OCI-LY1 (cell line): ENCODE measurements at regions not wholly inside any gene's neighbourhood (a gene's known extent, or its start where the extent isn't known, plus 50 kb on each side); places are given as distances from the start of the nearest gene placed in this dataset.

ENCODE experiments used
- H2AFZ ChIP-seq: fragments of 200-600 bp; sonication (generic), shearing (Covaris generic); 2 replicates; pipeline ENCODE4 v1.6.0; 2014; ENCODE audit warnings: antibody characterized with exemption, mild to moderate bottlenecking, low read length
- H3F3A ChIP-seq: fragments of 200-600 bp; sonication (generic), shearing (Covaris generic); 2 replicates; pipeline ENCODE4 v1.6.0; 2014; ENCODE audit warnings: mild to moderate bottlenecking, antibody characterized with exemption, low read length, moderate library complexity; ENCODE audit not compliant: insufficient read depth
- H3K27ac ChIP-seq: fragments of 200-600 bp; sonication (generic); 2 replicates; pipeline ENCODE4 v1.5.1; 2014; ENCODE audit warnings: low read length, mixed run types, mild to moderate bottlenecking, low read depth; ENCODE audit not compliant: poor library complexity, severe bottlenecking
- H3K27me3 ChIP-seq: fragments of 200-600 bp; sonication (generic); 2 replicates; pipeline ENCODE4 v1.6.0; 2014; ENCODE audit warnings: antibody characterized with exemption, mild to moderate bottlenecking, low read length, moderate library complexity; ENCODE audit not compliant: insufficient read depth
- H3K36me3 ChIP-seq: fragments of 200-600 bp; sonication (generic); 2 replicates; pipeline ENCODE4 v1.6.1; 2014; ENCODE audit warnings: mild to moderate bottlenecking, antibody characterized with exemption, low read length, moderate library complexity, mixed read lengths; ENCODE audit not compliant: insufficient read depth
- H3K4me1 ChIP-seq: fragments of 200-600 bp; sonication (generic); 2 replicates; pipeline ENCODE4 v1.5.1; 2014; ENCODE audit warnings: mild to moderate bottlenecking, low read length, moderate library complexity; ENCODE audit not compliant: insufficient read depth, severe bottlenecking
- H3K4me2 ChIP-seq: fragments of 200-600 bp; sonication (generic), shearing (Covaris generic); 2 replicates; pipeline ENCODE4 v1.6.1; 2014; ENCODE audit warnings: low read length
- H3K4me3 ChIP-seq: fragments of 200-600 bp; sonication (generic); 2 replicates; pipeline ENCODE4 v1.5.1; 2014; ENCODE audit warnings: low read length, low read depth, mild to moderate bottlenecking, mixed read lengths; ENCODE audit not compliant: poor library complexity, severe bottlenecking
- H3K79me2 ChIP-seq: fragments of 200-600 bp; shearing (Covaris generic); 2 replicates; pipeline ENCODE4 v1.6.1; 2016; ENCODE audit warnings: mixed run types, low read length, mixed read lengths; ENCODE audit not compliant: insufficient read depth
- H3K9ac ChIP-seq: fragments of 200-600 bp; sonication (generic), shearing (Covaris generic); 2 replicates; pipeline ENCODE4 v1.6.1; 2014; ENCODE audit warnings: mild to moderate bottlenecking, low read length, mixed read lengths
- H3K9me2 ChIP-seq: fragments of 200-600 bp; sonication (generic), shearing (Covaris generic); 2 replicates; pipeline ENCODE4 v1.6.1; 2014; ENCODE audit warnings: low read depth, mild to moderate bottlenecking, low read length, mixed read lengths
- H3K9me3 ChIP-seq: fragments of 200-600 bp; shearing (Covaris generic); 2 replicates; pipeline ENCODE4 v1.6.1; 2014; ENCODE audit warnings: low read length, mixed read lengths
- H4K20me1 ChIP-seq: fragments of 200-600 bp; sonication (generic), shearing (Covaris generic); 2 replicates; pipeline ENCODE4 v1.6.0; 2016; ENCODE audit warnings: mild to moderate bottlenecking, low read length; ENCODE audit not compliant: insufficient read depth
- EZH2 ChIP-seq: fragments of 200-600 bp; sonication (generic), shearing (Covaris generic); IDR thresholded peaks from 2 replicates; pipeline ENCODE4 v1.8.0; 2017; ENCODE audit warnings: borderline replicate concordance, mixed run types, mild to moderate bottlenecking, antibody characterized with exemption, low read length, moderate library complexity, mixed read lengths
- TF ChIP-seq, protein P1 (sequence below): fragments of 200-600 bp; sonication (generic), shearing (Covaris generic); IDR thresholded peaks from 2 replicates; pipeline ENCODE4 v1.5.1; 2017; ENCODE audit warnings: mild to moderate bottlenecking, antibody characterized with exemption, low read length, moderate library complexity, mixed read lengths

- Histone ChIP-seq H2AFZ (no peak overlapping the region), H3K36me3 (no peaks in the 10 kb centered on the region), H3K9ac (no peak overlapping the region), H3K9me2 (no peaks in the 10 kb centered on the region), H3K79me2 (no peaks in the 10 kb centered on the region), H3F3A (no peaks in the 10 kb centered on the region), H3K27ac (no peak overlapping the region), H3K9me3 (no peaks in the 10 kb centered on the region), H4K20me1 (no peaks in the 10 kb centered on the region), H3K4me1 (no peaks in the 10 kb centered on the region), H3K4me2 (no peak overlapping the region), H3K4me3 (no peak overlapping the region), H3K27me3 (no peaks in the 10 kb centered on the region)
- TF ChIP-seq, protein P1, sequence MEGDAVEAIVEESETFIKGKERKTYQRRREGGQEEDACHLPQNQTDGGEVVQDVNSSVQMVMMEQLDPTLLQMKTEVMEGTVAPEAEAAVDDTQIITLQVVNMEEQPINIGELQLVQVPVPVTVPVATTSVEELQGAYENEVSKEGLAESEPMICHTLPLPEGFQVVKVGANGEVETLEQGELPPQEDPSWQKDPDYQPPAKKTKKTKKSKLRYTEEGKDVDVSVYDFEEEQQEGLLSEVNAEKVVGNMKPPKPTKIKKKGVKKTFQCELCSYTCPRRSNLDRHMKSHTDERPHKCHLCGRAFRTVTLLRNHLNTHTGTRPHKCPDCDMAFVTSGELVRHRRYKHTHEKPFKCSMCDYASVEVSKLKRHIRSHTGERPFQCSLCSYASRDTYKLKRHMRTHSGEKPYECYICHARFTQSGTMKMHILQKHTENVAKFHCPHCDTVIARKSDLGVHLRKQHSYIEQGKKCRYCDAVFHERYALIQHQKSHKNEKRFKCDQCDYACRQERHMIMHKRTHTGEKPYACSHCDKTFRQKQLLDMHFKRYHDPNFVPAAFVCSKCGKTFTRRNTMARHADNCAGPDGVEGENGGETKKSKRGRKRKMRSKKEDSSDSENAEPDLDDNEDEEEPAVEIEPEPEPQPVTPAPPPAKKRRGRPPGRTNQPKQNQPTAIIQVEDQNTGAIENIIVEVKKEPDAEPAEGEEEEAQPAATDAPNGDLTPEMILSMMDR, result no peak
- TF ChIP-seq EZH2, result no peak
These were observed 247.6 kb upstream of the RPS6KA3 start for GRCh38 chrX:20514358-20514757.

- TF ChIP-seq, protein P1, result no peak
- TF ChIP-seq EZH2, result no peak
- H3K36me3 ChIP-seq, result no peaks in the 10 kb centered on the region
- no peak overlapping the region for H3K4me3 ChIP-seq
- H3F3A ChIP-seq, result no peaks in the 10 kb centered on the region
- no peaks in the 10 kb centered on the region for H3K79me2 ChIP-seq
- H3K4me1 ChIP-seq, result no peaks in the 10 kb centered on the region
- H3K9me2 ChIP-seq, result no peaks in the 10 kb centered on the region
- no peak overlapping the region for H2AFZ ChIP-seq
- H3K4me2 ChIP-seq, result no peak overlapping the region
- H3K9me3 ChIP-seq, result no peaks in the 10 kb centered on the region
- no peak overlapping the region for H3K27ac ChIP-seq
- no peaks in the 10 kb centered on the region for H4K20me1 ChIP-seq
- H3K9ac ChIP-seq, result no peak overlapping the region
- no peaks in the 10 kb centered on the region for H3K27me3 ChIP-seq
These were observed 246.5 kb upstream of the RPS6KA3 start for GRCh38 chrX:20513185-20513584.

DNA sequence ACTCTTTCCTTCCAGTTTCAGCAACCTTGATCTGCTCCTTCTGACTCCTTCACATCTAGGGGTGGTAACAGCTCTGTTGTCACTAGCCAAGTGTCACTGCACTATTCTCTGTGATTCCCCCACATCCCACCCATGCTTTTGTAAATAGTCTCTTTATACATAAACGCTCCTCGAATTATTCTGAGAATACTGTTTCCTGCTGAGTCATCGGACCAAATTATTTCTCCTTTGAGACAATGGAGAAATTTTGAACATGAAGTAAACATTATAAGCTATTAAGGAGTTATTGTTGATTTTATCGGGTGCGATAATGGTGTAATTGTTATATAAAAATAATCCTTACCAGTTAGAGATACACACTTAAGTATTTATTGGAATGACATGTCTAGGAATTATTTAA lies 245.1 kb upstream of the RPS6KA3 start:
- no peaks in the 10 kb centered on the region for H3K79me2 ChIP-seq
- H3K9me2 ChIP-seq, result no peaks in the 10 kb centered on the region
- no peaks in the 10 kb centered on the region for H3K4me1 ChIP-seq
- TF ChIP-seq, protein P1, result no peak
- TF ChIP-seq EZH2, result no peak
- no peaks in the 10 kb centered on the region for H3K9me3 ChIP-seq
- H4K20me1 ChIP-seq, result no peaks in the 10 kb centered on the region
- H3K9ac ChIP-seq, result no peak overlapping the region
- H3K4me2 ChIP-seq, result no peak overlapping the region
- H3K27me3 ChIP-seq, result no peaks in the 10 kb centered on the region
- no peaks in the 10 kb centered on the region for H3F3A ChIP-seq
- H2AFZ ChIP-seq, result no peak overlapping the region
- no peak overlapping the region for H3K4me3 ChIP-seq
- no peaks in the 10 kb centered on the region for H3K36me3 ChIP-seq
- H3K27ac ChIP-seq, result no peak overlapping the region
